Stimulated activated memory B cell treated with anti-CD40 and anti-IgM and Interleukin-4, amounts not matched to agents 10 μg/mL and 1 μg/mL and 100 μg/mL, for 72 hours (primary cell): ENCODE measurements at regions not wholly inside any gene's neighbourhood (a gene's known extent, or its start where the extent isn't known, plus 50 kb on each side); places are given as distances from the start of the nearest gene placed in this dataset.
"Not testable (repeated sequence)": the region's sequence is repeated elsewhere in the genome, so short reads cannot be mapped to it uniquely, and the experiment has no call there.

ENCODE experiments used
- ATAC-seq: fragments of 150-1000 bp; cut with Tn5 transposase; 2 replicates; pipeline ENCODE4 v1.10.0; 2021
- H3K27ac Mint-ChIP-seq: one replicate; pipeline ENCODE4 v1.8.0; 2022; ENCODE audit warnings: mild to moderate bottlenecking, mixed read lengths
- H3K27me3 Mint-ChIP-seq: one replicate; pipeline ENCODE4 v1.8.0; 2022; ENCODE audit warnings: mixed read lengths
- H3K36me3 Mint-ChIP-seq: one replicate; pipeline ENCODE4 v1.8.0; 2022; ENCODE audit warnings: mixed read lengths
- H3K4me1 Mint-ChIP-seq: one replicate; pipeline ENCODE4 v1.8.0; 2022; ENCODE audit warnings: mixed read lengths
- H3K4me3 Mint-ChIP-seq: one replicate; pipeline ENCODE4 v1.8.0; 2022; ENCODE audit warnings: mild to moderate bottlenecking, moderate library complexity, mixed read lengths
- H3K9me3 Mint-ChIP-seq: one replicate; pipeline ENCODE4 v1.8.0; 2022; ENCODE audit warnings: mixed read lengths

DNA sequence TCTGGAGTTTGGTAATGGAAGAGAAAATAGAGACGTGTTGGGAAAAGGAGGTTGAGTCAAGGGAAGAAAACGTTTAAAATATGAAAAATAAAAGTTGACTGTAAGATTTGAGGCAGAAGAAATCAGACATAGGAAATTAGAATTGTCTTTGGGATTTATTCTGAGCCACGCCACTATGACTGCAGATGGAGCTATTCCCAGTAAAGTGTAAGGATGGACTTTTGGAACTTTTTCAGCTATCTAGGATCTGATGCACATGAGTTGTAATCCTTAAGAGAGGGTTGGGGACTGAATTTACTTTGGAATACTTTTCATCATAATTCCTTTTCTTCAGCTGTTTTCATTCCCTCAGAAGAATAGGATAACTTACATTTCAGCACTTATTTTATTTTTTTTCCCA is 336.7 kb downstream of the FAM170A start:
- Mint-ChIP-seq H3K27ac (no peak overlapping the region), H3K27me3 (no peaks in the 10 kb centered on the region), H3K4me3 (no peak overlapping the region), H3K9me3 (peaks cover 3% of the 10 kb centered on the region), H3K36me3 (no peaks in the 10 kb centered on the region), H3K4me1 (no peaks in the 10 kb centered on the region)
- no peak for ATAC-seq

GRCh38 chr5:119968690-119969089 is 339.3 kb downstream of the FAM170A start:
- H3K27me3 Mint-ChIP-seq, result no peaks in the 10 kb centered on the region
- no peak overlapping the region for H3K27ac Mint-ChIP-seq
- H3K4me1 Mint-ChIP-seq, result no peaks in the 10 kb centered on the region
- H3K9me3 Mint-ChIP-seq, result peaks cover 3% of the 10 kb centered on the region
- ATAC-seq, result no peak
- no peaks in the 10 kb centered on the region for H3K36me3 Mint-ChIP-seq
- H3K4me3 Mint-ChIP-seq, result no peak overlapping the region

DNA sequence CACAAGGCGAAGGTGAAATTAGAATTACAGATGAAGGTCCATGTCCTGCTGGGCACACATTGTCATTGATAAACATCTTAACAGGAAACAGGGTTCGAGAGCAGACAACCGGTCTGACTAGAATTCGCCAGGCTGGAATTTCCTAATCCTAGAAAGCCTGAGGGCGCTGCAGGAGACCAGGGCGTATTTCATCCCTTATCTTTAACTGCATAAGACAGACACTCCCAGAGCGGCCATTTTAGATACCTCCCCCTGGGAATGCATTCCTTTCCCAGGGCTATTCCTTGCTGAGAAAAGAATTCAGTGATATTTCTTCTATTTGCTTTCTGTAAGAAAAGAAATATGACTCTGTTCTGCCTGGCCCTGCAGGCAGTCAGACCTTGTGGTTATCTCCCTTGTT is 357.7 kb downstream of the FAM170A start:
- not testable (repeated sequence) for ATAC-seq, H3K27me3 Mint-ChIP-seq, H3K4me1 Mint-ChIP-seq, H3K4me3 Mint-ChIP-seq, H3K27ac Mint-ChIP-seq, H3K36me3 Mint-ChIP-seq
- peaks cover 25% of the 10 kb centered on the region for H3K9me3 Mint-ChIP-seq

DNA sequence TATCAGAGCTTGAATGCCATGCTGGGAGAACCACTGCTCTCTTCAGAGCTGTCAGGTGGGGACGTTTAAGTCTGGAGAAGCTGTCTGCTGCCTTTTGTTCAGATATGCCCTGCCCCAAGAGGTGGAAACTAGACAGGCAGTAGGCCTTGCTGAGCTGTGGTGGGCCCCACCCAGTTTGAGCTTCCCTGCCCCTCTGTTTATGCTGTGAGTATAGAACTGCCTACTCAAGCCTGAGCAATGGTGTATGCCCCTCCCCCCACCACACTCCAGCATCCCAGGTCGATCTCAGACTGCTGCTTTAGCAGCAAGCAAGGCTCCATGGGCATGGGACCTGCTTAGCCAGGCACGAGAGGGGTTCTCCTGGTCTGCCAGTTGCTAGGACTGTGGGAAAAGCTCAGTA is 362.3 kb downstream of the FAM170A start:
- ATAC-seq, result no peak
- no peaks in the 10 kb centered on the region for H3K27me3 Mint-ChIP-seq
- H3K4me3 Mint-ChIP-seq, result no peak overlapping the region
- H3K36me3 Mint-ChIP-seq, result no peaks in the 10 kb centered on the region
- peaks cover 24% of the 10 kb centered on the region for H3K9me3 Mint-ChIP-seq
- H3K27ac Mint-ChIP-seq, result no peak overlapping the region
- no peaks in the 10 kb centered on the region for H3K4me1 Mint-ChIP-seq

GRCh38 chr5:119996128-119996527 is 366.8 kb downstream of the FAM170A start:
- no peak for ATAC-seq
- Mint-ChIP-seq H3K27me3 (no peaks in the 10 kb centered on the region), H3K9me3 (peaks cover 5% of the 10 kb centered on the region), H3K27ac (no peak overlapping the region), H3K4me3 (no peak overlapping the region), H3K4me1 (no peaks in the 10 kb centered on the region), H3K36me3 (no peaks in the 10 kb centered on the region)

DNA sequence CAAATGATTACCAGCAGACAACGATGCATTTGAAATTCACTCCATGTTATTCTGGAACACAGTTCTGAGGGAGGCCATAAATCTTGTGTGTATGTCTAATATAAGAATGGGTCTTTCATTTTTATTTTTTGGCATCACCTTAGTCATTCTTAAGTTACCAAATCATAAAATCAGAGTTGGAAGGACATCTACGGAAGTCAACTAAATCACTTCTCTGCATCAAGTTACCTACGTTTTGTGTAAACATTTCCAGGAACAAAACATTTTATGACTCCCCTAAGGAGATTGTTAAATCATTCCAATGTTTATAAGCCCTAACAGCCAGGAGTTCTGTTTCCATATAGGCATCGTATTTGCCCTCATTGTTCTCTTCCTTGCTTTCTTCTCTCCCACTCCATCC is 378.2 kb downstream of the FAM170A start:
- no peak for ATAC-seq
- Mint-ChIP-seq H3K4me3 (no peak overlapping the region), H3K27ac (no peak overlapping the region), H3K36me3 (no peaks in the 10 kb centered on the region), H3K27me3 (no peaks in the 10 kb centered on the region), H3K9me3 (no peaks in the 10 kb centered on the region), H3K4me1 (no peaks in the 10 kb centered on the region)

DNA sequence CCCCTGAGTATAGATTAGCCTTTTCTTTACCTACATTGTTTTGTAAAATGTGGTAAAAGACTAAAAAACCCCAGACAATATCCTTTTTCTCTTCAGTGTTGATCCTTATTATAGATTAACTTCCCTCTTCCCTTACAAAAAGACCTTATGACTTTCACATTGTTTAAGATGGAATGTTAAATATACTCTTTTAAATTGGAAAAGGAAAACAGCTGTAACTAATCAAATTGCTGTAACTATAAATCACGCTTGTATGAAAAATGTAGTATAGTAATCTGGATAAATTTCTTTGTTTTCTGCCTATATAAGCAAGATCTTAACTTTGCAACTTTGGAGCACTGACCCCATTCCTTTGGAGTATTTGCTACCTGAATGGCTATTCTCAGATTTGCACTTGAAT is 383.1 kb downstream of the FAM170A start:
- no peak overlapping the region for H3K4me3 Mint-ChIP-seq
- no peaks in the 10 kb centered on the region for H3K36me3 Mint-ChIP-seq
- no peaks in the 10 kb centered on the region for H3K4me1 Mint-ChIP-seq
- ATAC-seq, result no peak
- peaks cover 2% of the 10 kb centered on the region for H3K9me3 Mint-ChIP-seq
- H3K27me3 Mint-ChIP-seq, result no peaks in the 10 kb centered on the region
- H3K27ac Mint-ChIP-seq, result no peak overlapping the region

- no peak overlapping the region for H3K4me3 Mint-ChIP-seq
- H3K9me3 Mint-ChIP-seq, result peaks cover 2% of the 10 kb centered on the region
- no peaks in the 10 kb centered on the region for H3K4me1 Mint-ChIP-seq
- H3K36me3 Mint-ChIP-seq, result no peaks in the 10 kb centered on the region
- no peak overlapping the region for H3K27ac Mint-ChIP-seq
- H3K27me3 Mint-ChIP-seq, result no peaks in the 10 kb centered on the region
- ATAC-seq, result no peak
Measured at GRCh38 chr5:120014535-120014934, 385.2 kb downstream of the FAM170A start.

DNA sequence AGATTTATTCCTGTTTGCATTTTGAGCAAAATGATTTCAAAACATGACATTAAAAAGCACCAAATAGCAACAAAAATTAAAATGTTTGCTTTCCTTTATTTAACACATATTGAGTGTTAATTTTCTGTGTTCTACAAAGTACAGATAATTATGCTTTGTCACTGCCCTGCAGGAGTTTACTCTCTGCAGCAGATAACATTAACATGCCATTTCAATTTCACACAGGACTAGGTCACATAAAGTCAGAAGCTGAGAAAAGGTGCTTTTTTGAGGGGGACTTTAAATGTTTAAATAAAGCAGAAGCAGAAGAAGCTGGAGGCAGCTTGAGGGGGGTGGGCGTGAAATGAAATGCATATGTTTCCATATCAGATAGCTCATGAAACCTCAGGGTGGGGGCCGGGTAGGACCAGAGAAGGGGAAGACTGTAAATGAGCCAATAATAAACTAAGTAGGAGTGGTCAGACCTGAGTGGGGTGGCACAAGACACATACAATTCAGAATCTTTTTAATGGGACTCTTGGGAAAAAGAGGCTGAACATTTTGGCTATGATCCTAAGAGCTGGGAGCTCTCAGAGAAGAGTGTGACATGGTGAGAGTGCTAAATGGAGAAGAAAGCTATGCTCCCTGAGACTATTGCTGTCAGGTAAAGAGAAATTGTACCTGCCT is 387.5 kb downstream of the FAM170A start:
- Mint-ChIP-seq H3K9me3 (peaks cover 2% of the 10 kb centered on the region), H3K36me3 (no peaks in the 10 kb centered on the region), H3K27ac (no peak overlapping the region)

DNA sequence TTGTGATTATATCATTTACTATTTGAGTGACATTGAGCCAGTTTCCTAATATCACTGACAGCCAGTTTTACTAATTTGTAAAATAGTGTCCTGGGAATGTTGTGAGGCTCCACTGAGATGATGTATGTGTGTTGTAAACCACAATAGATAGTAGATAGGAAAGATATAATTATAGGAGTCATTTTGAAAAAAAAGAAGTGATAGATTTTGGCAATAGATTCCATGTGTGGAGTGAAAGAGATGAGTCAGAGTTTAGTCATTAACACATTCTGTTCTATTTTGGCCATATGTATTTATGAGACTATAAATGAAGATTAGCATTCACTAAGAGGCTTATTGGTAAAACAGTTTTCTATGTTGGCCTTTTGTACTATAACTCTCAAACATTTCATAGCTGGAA is 388.2 kb downstream of the FAM170A start:
- no peak overlapping the region for H3K27ac Mint-ChIP-seq
- H3K4me1 Mint-ChIP-seq, result no peaks in the 10 kb centered on the region
- no peaks in the 10 kb centered on the region for H3K27me3 Mint-ChIP-seq
- no peak overlapping the region for H3K4me3 Mint-ChIP-seq
- H3K9me3 Mint-ChIP-seq, result peaks cover 4% of the 10 kb centered on the region
- H3K36me3 Mint-ChIP-seq, result no peaks in the 10 kb centered on the region
- ATAC-seq, result no peak

More for the DNA sequence above, 387.5 kb downstream of the FAM170A start:
- Mint-ChIP-seq H3K27me3 (no peaks in the 10 kb centered on the region), H3K4me1 (no peaks in the 10 kb centered on the region), H3K4me3 (no peak overlapping the region)
- ATAC-seq, result no peak

- Mint-ChIP-seq H3K4me3 (no peak overlapping the region), H3K4me1 (no peaks in the 10 kb centered on the region), H3K36me3 (no peaks in the 10 kb centered on the region), H3K9me3 (no peaks in the 10 kb centered on the region), H3K27me3 (no peaks in the 10 kb centered on the region), H3K27ac (no peak overlapping the region)
- no peak for ATAC-seq
Measured at GRCh38 chr5:120035181-120035580, 405.8 kb downstream of the FAM170A start.

DNA sequence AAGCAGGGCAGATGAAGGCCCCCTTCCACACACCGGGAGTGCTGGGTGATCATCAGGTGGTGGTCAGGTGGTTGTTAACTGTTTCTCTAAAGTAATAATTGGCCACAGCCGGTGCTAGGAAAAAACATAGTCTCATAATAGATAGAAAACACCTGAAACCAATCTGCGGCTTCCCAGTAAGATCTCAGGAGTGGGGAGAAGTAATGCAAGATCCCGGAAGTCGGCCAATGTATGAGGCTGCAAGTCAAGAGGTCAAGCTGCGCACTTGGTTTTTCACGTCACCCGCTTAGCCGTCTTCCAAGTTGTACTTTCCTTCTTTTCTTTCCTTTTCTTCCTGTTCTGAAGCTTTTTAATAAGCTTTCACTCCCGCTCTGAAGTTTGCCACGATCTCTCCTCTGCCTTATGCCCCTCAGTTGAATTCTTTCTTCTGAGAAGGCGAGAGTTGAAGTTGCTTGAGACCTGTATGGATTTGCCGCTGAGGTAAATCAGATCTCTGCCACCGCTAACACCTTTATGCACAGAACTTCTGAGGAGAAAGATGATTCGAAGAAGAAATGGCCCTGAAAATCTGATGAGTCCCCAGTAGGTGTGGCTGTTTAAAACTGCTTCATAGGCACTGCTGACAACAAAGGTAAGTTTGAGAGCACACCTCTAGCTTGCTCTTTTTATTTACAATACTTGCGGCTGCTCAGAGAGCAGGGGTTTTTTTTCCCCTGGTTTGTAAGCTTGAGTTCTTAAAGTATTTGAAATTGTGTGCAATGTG is 406.6 kb downstream of the FAM170A start:
- Mint-ChIP-seq H3K36me3 (no peaks in the 10 kb centered on the region), H3K4me1 (no peaks in the 10 kb centered on the region), H3K27me3 (no peaks in the 10 kb centered on the region), H3K4me3 (no peak overlapping the region), H3K27ac (no peak overlapping the region), H3K9me3 (no peaks in the 10 kb centered on the region)
- ATAC-seq, result no peak

DNA sequence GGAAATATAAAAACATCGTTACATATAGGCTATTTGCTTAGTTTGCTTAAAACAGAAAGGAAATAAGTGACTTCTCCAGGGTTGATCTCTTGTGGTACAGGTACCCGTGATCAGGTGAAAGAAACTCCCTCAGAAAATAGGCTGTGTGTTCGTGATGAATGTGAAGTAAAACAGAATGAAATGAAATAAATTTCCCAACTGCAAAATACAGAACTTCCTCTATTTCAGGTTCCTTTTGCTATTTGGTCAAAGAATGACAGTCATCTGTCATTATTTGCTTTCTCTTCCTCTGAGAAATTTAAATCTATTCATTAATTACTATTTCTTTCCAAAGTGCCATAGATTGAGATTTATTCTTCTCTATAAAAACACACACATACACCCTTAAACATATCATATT is 408.1 kb downstream of the FAM170A start:
- Mint-ChIP-seq H3K4me3 (no peak overlapping the region), H3K27ac (no peak overlapping the region), H3K9me3 (no peaks in the 10 kb centered on the region), H3K36me3 (no peaks in the 10 kb centered on the region), H3K27me3 (no peaks in the 10 kb centered on the region), H3K4me1 (no peaks in the 10 kb centered on the region)
- no peak for ATAC-seq

DNA sequence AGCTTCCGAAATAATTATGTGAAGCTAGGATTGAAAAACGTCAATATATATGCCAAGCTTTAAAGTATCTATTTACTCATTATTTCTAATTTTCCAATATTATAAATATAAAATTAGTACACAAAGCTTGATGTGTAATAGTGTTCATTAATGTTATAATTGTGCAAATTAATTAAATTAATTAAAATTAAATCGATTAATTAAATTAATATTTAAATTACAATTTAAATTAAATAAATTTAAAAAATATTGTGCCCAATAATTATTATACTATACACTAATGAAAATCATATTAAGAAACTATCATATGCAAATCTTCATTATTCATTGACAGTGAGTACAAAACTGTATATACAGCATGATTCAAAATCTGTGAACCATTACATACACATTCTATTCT is 409.8 kb downstream of the FAM170A start:
- no peaks in the 10 kb centered on the region for H3K36me3 Mint-ChIP-seq
- no peaks in the 10 kb centered on the region for H3K27me3 Mint-ChIP-seq
- ATAC-seq, result no peak
- H3K27ac Mint-ChIP-seq, result no peak overlapping the region
- H3K4me3 Mint-ChIP-seq, result no peak overlapping the region
- no peaks in the 10 kb centered on the region for H3K4me1 Mint-ChIP-seq
- no peaks in the 10 kb centered on the region for H3K9me3 Mint-ChIP-seq

DNA sequence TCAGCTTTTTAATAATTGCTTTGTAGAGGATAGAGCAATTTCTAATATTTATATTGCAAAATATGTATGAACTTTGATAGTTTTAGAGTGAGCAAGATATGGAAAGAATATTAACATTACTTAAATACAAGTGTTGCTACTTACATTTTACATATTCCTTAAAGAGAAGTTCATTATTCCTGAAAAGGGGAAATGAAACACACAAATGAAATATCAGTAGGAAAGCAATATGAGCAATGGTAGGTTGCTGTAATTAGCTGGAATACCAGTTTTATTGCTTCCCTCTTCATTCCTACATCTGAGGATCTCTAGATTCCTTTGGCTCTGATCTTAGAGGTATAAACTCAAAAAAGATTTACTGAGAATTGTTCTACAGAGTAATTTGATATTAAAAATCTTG is 414.1 kb downstream of the FAM170A start:
- Mint-ChIP-seq H3K9me3 (no peaks in the 10 kb centered on the region), H3K36me3 (no peaks in the 10 kb centered on the region), H3K27ac (no peak overlapping the region), H3K4me1 (no peaks in the 10 kb centered on the region), H3K27me3 (no peaks in the 10 kb centered on the region), H3K4me3 (no peak overlapping the region)
- ATAC-seq, result no peak
